ENCODE measurements at regions not wholly inside any gene's neighbourhood (a gene's known extent, or its start where the extent isn't known, plus 50 kb on each side); places are given as distances from the start of the nearest gene placed in this dataset.

GRCh38 chr13:103276775-103277498 lies 210.7 kb upstream of the SLC10A2 start:
- DNase-seq (no peak), ATAC-seq (ENCODE audit: low FRiP score) (no peak)
- peaks cover 0 to 2% of the 10 kb centered on the region in 2 donors for H3K27me3 ChIP-seq (ENCODE audit: control insufficient read depth in 1 of 2, insufficient read depth in 2 of 2, low read length in 1 of 2)
- no peak overlapping the region for H3K4me3 ChIP-seq (ENCODE audit: low read length in 2 of 2)
- 91 to 92% methylated on average over 8 of the region's 8 CpGs for WGBS, 2 donors
- no peaks in the 10 kb centered on the region for H3K4me1 ChIP-seq (ENCODE audit: control insufficient read depth in 1 of 2, insufficient read depth in 2 of 2, low read length in 2 of 2)
- H3K9me3 ChIP-seq (ENCODE audit: control insufficient read depth, low read length): no peaks in the 10 kb centered on the region
- no peak overlapping the region for H3K27ac ChIP-seq (ENCODE audit: low read depth in 1 of 2, low read length in 2 of 2)
- H3K36me3 ChIP-seq (ENCODE audit: control insufficient read depth in 1 of 2, insufficient read depth in 2 of 2, low read length in 1 of 2): peaks cover 0 to 2% of the 10 kb centered on the region in 2 donors
- intact Hi-C loops (cut with DNase I): no loop called here

GRCh38 chr13:103275722-103276121 lies 209.5 kb upstream of the SLC10A2 start:
- Histone ChIP-seq H3K9me3 (ENCODE audit: control insufficient read depth, low read length) (no peaks in the 10 kb centered on the region), H3K36me3 (ENCODE audit: control insufficient read depth in 1 of 2, insufficient read depth in 2 of 2, low read length in 1 of 2) (no peaks in the 10 kb centered on the region), H3K4me1 (ENCODE audit: control insufficient read depth in 1 of 2, insufficient read depth in 2 of 2, low read length in 2 of 2) (no peaks in the 10 kb centered on the region), H3K27ac (ENCODE audit: low read depth in 1 of 2, low read length in 2 of 2) (no peak overlapping the region), H3K27me3 (ENCODE audit: control insufficient read depth in 1 of 2, insufficient read depth in 2 of 2, low read length in 1 of 2) (no peaks in the 10 kb centered on the region), H3K4me3 (ENCODE audit: low read length in 2 of 2) (no peak overlapping the region)
- DNase-seq: no peak
- ATAC-seq (ENCODE audit: low FRiP score): no peak
- intact Hi-C loops (cut with DNase I): no loop called here
- WGBS, 2 donors: 62 to 71% methylated on average over 4 of the region's 4 CpGs

GRCh38 chr13:103275081-103275480 lies 208.9 kb upstream of the SLC10A2 start:
- ATAC-seq (ENCODE audit: low FRiP score) (no peak), DNase-seq (no peak)
- Histone ChIP-seq H3K27me3 (ENCODE audit: control insufficient read depth in 1 of 2, insufficient read depth in 2 of 2, low read length in 1 of 2) (no peaks in the 10 kb centered on the region), H3K4me1 (ENCODE audit: control insufficient read depth in 1 of 2, insufficient read depth in 2 of 2, low read length in 2 of 2) (no peaks in the 10 kb centered on the region), H3K9me3 (ENCODE audit: control insufficient read depth, low read length) (no peaks in the 10 kb centered on the region), H3K36me3 (ENCODE audit: control insufficient read depth in 1 of 2, insufficient read depth in 2 of 2, low read length in 1 of 2) (no peaks in the 10 kb centered on the region), H3K27ac (ENCODE audit: low read depth in 1 of 2, low read length in 2 of 2) (no peak overlapping the region), H3K4me3 (ENCODE audit: low read length in 2 of 2) (no peak overlapping the region)
- intact Hi-C loops (cut with DNase I): no loop called here
- 94 to 96% methylated on average over 2 of the region's 2 CpGs for WGBS, 2 donors

GRCh38 chr13:103273825-103274224 lies 207.6 kb upstream of the SLC10A2 start:
- no peaks in the 10 kb centered on the region for H3K36me3 ChIP-seq (ENCODE audit: control insufficient read depth in 1 of 2, insufficient read depth in 2 of 2, low read length in 1 of 2)
- H3K9me3 ChIP-seq (ENCODE audit: control insufficient read depth, low read length): no peaks in the 10 kb centered on the region
- no peaks in the 10 kb centered on the region for H3K4me1 ChIP-seq (ENCODE audit: control insufficient read depth in 1 of 2, insufficient read depth in 2 of 2, low read length in 2 of 2)
- no peaks in the 10 kb centered on the region for H3K27me3 ChIP-seq (ENCODE audit: control insufficient read depth in 1 of 2, insufficient read depth in 2 of 2, low read length in 1 of 2)
- DNase-seq (no peak), ATAC-seq (ENCODE audit: low FRiP score) (no peak)
- no peak overlapping the region for H3K4me3 ChIP-seq (ENCODE audit: low read length in 2 of 2)
- H3K27ac ChIP-seq (ENCODE audit: low read depth in 1 of 2, low read length in 2 of 2): no peak overlapping the region
- intact Hi-C loops (cut with DNase I): no loop called here

- Histone ChIP-seq H3K27me3 (ENCODE audit: control insufficient read depth in 1 of 2, insufficient read depth in 2 of 2, low read length in 1 of 2) (no peaks in the 10 kb centered on the region), H3K4me3 (ENCODE audit: low read length in 2 of 2) (no peak overlapping the region), H3K9me3 (ENCODE audit: control insufficient read depth, low read length) (peaks cover 1% of the 10 kb centered on the region), H3K36me3 (ENCODE audit: control insufficient read depth in 1 of 2, insufficient read depth in 2 of 2, low read length in 1 of 2) (no peaks in the 10 kb centered on the region), H3K27ac (ENCODE audit: low read depth in 1 of 2, low read length in 2 of 2) (no peak overlapping the region), H3K4me1 (ENCODE audit: control insufficient read depth in 1 of 2, insufficient read depth in 2 of 2, low read length in 2 of 2) (no peaks in the 10 kb centered on the region)
- ATAC-seq (ENCODE audit: low FRiP score): no peak
- intact Hi-C loops (cut with DNase I): no loop called here
- no peak for DNase-seq
- WGBS, 2 donors: 63 to 73% methylated on average over 2 of the region's 2 CpGs
Measured at GRCh38 chr13:103272770-103273169, 206.6 kb upstream of the SLC10A2 start.

- ATAC-seq (ENCODE audit: low FRiP score): peak; percentile 52
Measured at GRCh38 chr13:103263448-103263847, 197.2 kb upstream of the SLC10A2 start.

GRCh38 chr13:103255587-103256301 lies 189.5 kb upstream of the SLC10A2 start:
- WGBS, 2 donors: 39 to 41% methylated on average over 4 of the region's 4 CpGs
- Histone ChIP-seq H3K27me3 (ENCODE audit: control insufficient read depth in 1 of 2, insufficient read depth in 2 of 2, low read length in 1 of 2) (no peaks in the 10 kb centered on the region), H3K36me3 (ENCODE audit: control insufficient read depth in 1 of 2, insufficient read depth in 2 of 2, low read length in 1 of 2) (no peaks in the 10 kb centered on the region), H3K27ac (ENCODE audit: low read depth in 1 of 2, low read length in 2 of 2) (no peak overlapping the region), H3K9me3 (ENCODE audit: control insufficient read depth, low read length) (no peaks in the 10 kb centered on the region), H3K4me1 (ENCODE audit: control insufficient read depth in 1 of 2, insufficient read depth in 2 of 2, low read length in 2 of 2) (no peaks in the 10 kb centered on the region), H3K4me3 (ENCODE audit: low read length in 2 of 2) (no peak overlapping the region)
- intact Hi-C loops (cut with DNase I): no loop called here
- no peak for DNase-seq
- no peak for ATAC-seq (ENCODE audit: low FRiP score)

More at GRCh38 chr13:103263448-103263847, 197.2 kb upstream of the SLC10A2 start:
- no peak overlapping the region for H3K27ac ChIP-seq (ENCODE audit: low read depth in 1 of 2, low read length in 2 of 2)
- intact Hi-C loops (cut with DNase I): no loop called here
- H3K4me1 ChIP-seq (ENCODE audit: control insufficient read depth in 1 of 2, insufficient read depth in 2 of 2, low read length in 2 of 2): no peaks in the 10 kb centered on the region
- no peak overlapping the region for H3K4me3 ChIP-seq (ENCODE audit: low read length in 2 of 2)
- DNase-seq: no peak
- WGBS, 2 donors: 92 to 93% methylated on average over 3 of the region's 3 CpGs
- H3K36me3 ChIP-seq (ENCODE audit: control insufficient read depth in 1 of 2, insufficient read depth in 2 of 2, low read length in 1 of 2): no peaks in the 10 kb centered on the region
- H3K9me3 ChIP-seq (ENCODE audit: control insufficient read depth, low read length): peaks cover 1% of the 10 kb centered on the region
- no peaks in the 10 kb centered on the region for H3K27me3 ChIP-seq (ENCODE audit: control insufficient read depth in 1 of 2, insufficient read depth in 2 of 2, low read length in 1 of 2)

- no peak for ATAC-seq (ENCODE audit: low FRiP score)
- H3K4me3 ChIP-seq (ENCODE audit: low read length in 2 of 2): no peak overlapping the region
- no peaks in the 10 kb centered on the region for H3K9me3 ChIP-seq (ENCODE audit: control insufficient read depth, low read length)
- H3K36me3 ChIP-seq (ENCODE audit: control insufficient read depth in 1 of 2, insufficient read depth in 2 of 2, low read length in 1 of 2): no peaks in the 10 kb centered on the region
- intact Hi-C loops (cut with DNase I): no loop called here
- H3K27ac ChIP-seq (ENCODE audit: low read depth in 1 of 2, low read length in 2 of 2): no peak overlapping the region
- no peaks in the 10 kb centered on the region for H3K27me3 ChIP-seq (ENCODE audit: control insufficient read depth in 1 of 2, insufficient read depth in 2 of 2, low read length in 1 of 2)
- H3K4me1 ChIP-seq (ENCODE audit: control insufficient read depth in 1 of 2, insufficient read depth in 2 of 2, low read length in 2 of 2): no peaks in the 10 kb centered on the region
- no peak for DNase-seq
- 91 to 100% methylated on average over 1 of the region's 1 CpG for WGBS, 2 donors
Measured at GRCh38 chr13:103250071-103250470, 183.9 kb upstream of the SLC10A2 start.

GRCh38 chr13:103246581-103247200 lies 180.5 kb upstream of the SLC10A2 start:
- Histone ChIP-seq H3K36me3 (ENCODE audit: control insufficient read depth in 1 of 2, insufficient read depth in 2 of 2, low read length in 1 of 2) (no peaks in the 10 kb centered on the region), H3K4me3 (ENCODE audit: low read length in 2 of 2) (no peak overlapping the region), H3K27ac (ENCODE audit: low read depth in 1 of 2, low read length in 2 of 2) (no peak overlapping the region), H3K4me1 (ENCODE audit: control insufficient read depth in 1 of 2, insufficient read depth in 2 of 2, low read length in 2 of 2) (no peaks in the 10 kb centered on the region), H3K9me3 (ENCODE audit: control insufficient read depth, low read length) (no peaks in the 10 kb centered on the region), H3K27me3 (ENCODE audit: control insufficient read depth in 1 of 2, insufficient read depth in 2 of 2, low read length in 1 of 2) (no peaks in the 10 kb centered on the region)
- DNase-seq: no peak
- intact Hi-C loops (cut with DNase I): no loop called here
- WGBS, 2 donors: 65 to 69% methylated on average over 8 of the region's 8 CpGs
- no peak for ATAC-seq (ENCODE audit: low FRiP score)

Data from aorta (tissue), 5 donors.